IPS DF 6.9 (cell line): ENCODE measurements at regions not wholly inside any gene's neighbourhood (a gene's known extent, or its start where the extent isn't known, plus 50 kb on each side); places are given as distances from the start of the nearest gene placed in this dataset.
"Not testable (repeated sequence)": the region's sequence is repeated elsewhere in the genome, so short reads cannot be mapped to it uniquely, and the experiment has no call there.

ENCODE experiments used
- DNase-seq: peaks from one replicate; pipeline ENCODE4 v3.0.0-alpha.2; 2013; ENCODE audit warnings: low read depth, low spot score
- H3K27ac ChIP-seq: one replicate; pipeline ENCODE4 v1.5.1; 2013; ENCODE audit warnings: low read length, control low read depth
- H3K27me3 ChIP-seq: 2 replicates; pipeline ENCODE4 v1.6.1; 2013; ENCODE audit warnings: mild to moderate bottlenecking, low read length; ENCODE audit not compliant: control insufficient read depth, insufficient read depth
- H3K36me3 ChIP-seq: 2 replicates; pipeline ENCODE4 v1.6.1; 2013; ENCODE audit warnings: low read length; ENCODE audit not compliant: control insufficient read depth, insufficient read depth
- H3K4me1 ChIP-seq: 2 replicates; pipeline ENCODE4 v1.6.1; 2013; ENCODE audit warnings: low read length; ENCODE audit not compliant: control insufficient read depth, insufficient read depth
- H3K4me3 ChIP-seq: 2 replicates; pipeline ENCODE4 v1.5.1; 2013; ENCODE audit warnings: mild to moderate bottlenecking, low read length
- H3K9me3 ChIP-seq: 2 replicates; pipeline ENCODE4 v1.6.1; 2013; ENCODE audit warnings: low read length, inconsistent platforms; ENCODE audit not compliant: control insufficient read depth, insufficient read depth
- WGBS: extraction: QIAGEN DNeasy Blood & Tissue Kit; methylation state at CpG from one replicate; pipeline ENCODE4 v1.1.7; 2013; ENCODE audit warnings: mixed read lengths, missing lambda C conversion rate; ENCODE audit not compliant: insufficient read length, insufficient coverage; 5-methylcytosine and 5-hydroxymethylcytosine counted together

GRCh38 chr13:43968943-43969690 lies 89.4 kb downstream of the LACC1 start:
- H3K27ac ChIP-seq, DNase-seq, H3K4me1 ChIP-seq, H3K36me3 ChIP-seq, H3K4me3 ChIP-seq, H3K9me3 ChIP-seq, H3K27me3 ChIP-seq: not testable (repeated sequence)
- no CpG with 5 or more reads among the region's 33 CpGs for WGBS

- not testable (repeated sequence) for H3K27ac ChIP-seq, H3K36me3 ChIP-seq, H3K4me1 ChIP-seq, DNase-seq, H3K9me3 ChIP-seq, H3K4me3 ChIP-seq, H3K27me3 ChIP-seq
- WGBS, result no CpG with 5 or more reads among the region's 27 CpGs
Measured at GRCh38 chr13:43969919-43970318, 90.2 kb downstream of the LACC1 start.

- not testable (repeated sequence) for H3K4me1 ChIP-seq, H3K9me3 ChIP-seq, H3K27me3 ChIP-seq, DNase-seq, H3K36me3 ChIP-seq, H3K27ac ChIP-seq, H3K4me3 ChIP-seq
- WGBS, result no CpG with 5 or more reads among the region's 36 CpGs
Measured at GRCh38 chr13:43970520-43971242, 91.0 kb downstream of the LACC1 start.

DNA sequence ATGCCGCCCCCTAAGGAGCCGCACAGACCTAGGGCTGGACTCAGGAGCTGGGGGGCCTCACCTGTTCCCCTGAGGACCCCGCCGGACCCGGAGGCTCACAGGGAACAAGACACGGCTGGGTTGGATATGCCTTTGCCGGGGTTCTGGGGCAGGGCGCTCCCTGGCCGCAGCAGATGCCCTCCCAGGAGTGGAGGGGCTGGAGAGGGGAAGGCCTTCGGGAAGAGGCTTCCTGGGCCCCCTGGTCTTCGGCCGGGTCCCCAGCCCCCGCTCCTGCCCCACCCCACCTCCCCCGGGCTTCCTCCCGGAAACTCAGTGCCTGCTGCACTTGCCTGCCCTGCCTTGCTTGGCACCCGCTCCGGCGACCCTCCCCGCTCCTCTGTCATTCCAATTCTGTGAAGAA lies 91.6 kb downstream of the LACC1 start:
- not testable (repeated sequence) for H3K4me3 ChIP-seq, H3K4me1 ChIP-seq, H3K9me3 ChIP-seq, H3K27ac ChIP-seq, DNase-seq, H3K27me3 ChIP-seq, H3K36me3 ChIP-seq
- WGBS, result no CpG with 5 or more reads among the region's 19 CpGs

- H3K9me3 ChIP-seq, result no peaks in the 10 kb centered on the region
- no peak overlapping the region for H3K4me3 ChIP-seq
- no peaks in the 10 kb centered on the region for H3K4me1 ChIP-seq
- no CpG with 5 or more reads among the region's 1 CpG for WGBS
- no peak overlapping the region for H3K27ac ChIP-seq
- H3K27me3 ChIP-seq, result no peaks in the 10 kb centered on the region
- no peaks in the 10 kb centered on the region for H3K36me3 ChIP-seq
- DNase-seq, result no peak
Measured at GRCh38 chr13:43977911-43978310, 98.2 kb downstream of the LACC1 start.

GRCh38 chr13:43978688-43979087 lies 99.0 kb downstream of the LACC1 start:
- Histone ChIP-seq H3K4me1 (no peaks in the 10 kb centered on the region), H3K27ac (no peak overlapping the region), H3K9me3 (no peaks in the 10 kb centered on the region), H3K36me3 (no peaks in the 10 kb centered on the region), H3K27me3 (no peaks in the 10 kb centered on the region), H3K4me3 (no peak overlapping the region)
- no peak for DNase-seq
- no CpG with 5 or more reads among the region's 5 CpGs for WGBS

GRCh38 chr13:43979492-43979891 lies 99.8 kb downstream of the LACC1 start:
- Histone ChIP-seq H3K27ac (no peak overlapping the region), H3K4me3 (no peak overlapping the region), H3K9me3 (no peaks in the 10 kb centered on the region), H3K36me3 (no peaks in the 10 kb centered on the region), H3K27me3 (no peaks in the 10 kb centered on the region), H3K4me1 (no peaks in the 10 kb centered on the region)
- DNase-seq, result no peak
- WGBS, result no CpG with 5 or more reads among the region's 2 CpGs

- H3K36me3 ChIP-seq, result no peaks in the 10 kb centered on the region
- H3K4me3 ChIP-seq, result no peak overlapping the region
- no peaks in the 10 kb centered on the region for H3K4me1 ChIP-seq
- no peaks in the 10 kb centered on the region for H3K9me3 ChIP-seq
- no peak overlapping the region for H3K27ac ChIP-seq
- no peak for DNase-seq
- H3K27me3 ChIP-seq, result no peaks in the 10 kb centered on the region
- WGBS, result no CpG with 5 or more reads among the region's 1 CpG
Measured at GRCh38 chr13:43980587-43980986, 100.9 kb downstream of the LACC1 start.

DNA sequence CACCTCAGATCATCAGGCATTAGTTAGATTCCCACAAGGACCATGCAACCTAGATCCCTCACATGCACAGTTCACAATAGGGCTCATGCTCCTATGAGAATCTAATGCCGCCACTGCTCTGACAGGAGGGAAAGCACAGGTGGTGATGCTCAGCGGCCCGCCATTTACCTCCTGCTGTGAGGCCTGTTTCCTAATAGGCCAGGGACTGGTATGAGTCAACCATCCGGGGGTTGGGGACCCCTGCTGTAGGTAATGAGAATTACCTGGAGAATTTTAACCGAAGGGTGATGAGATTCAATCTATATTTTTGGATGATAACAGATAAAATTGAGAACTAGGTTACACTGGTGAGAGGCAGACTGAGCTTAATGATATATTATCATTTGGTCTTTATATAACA lies 101.4 kb downstream of the LACC1 start:
- no peaks in the 10 kb centered on the region for H3K36me3 ChIP-seq
- H3K4me1 ChIP-seq, result no peaks in the 10 kb centered on the region
- no CpG with 5 or more reads among the region's 5 CpGs for WGBS
- no peak overlapping the region for H3K4me3 ChIP-seq
- H3K27ac ChIP-seq, result no peak overlapping the region
- DNase-seq, result peak; percentile 13
- no peaks in the 10 kb centered on the region for H3K9me3 ChIP-seq
- H3K27me3 ChIP-seq, result no peaks in the 10 kb centered on the region

DNA sequence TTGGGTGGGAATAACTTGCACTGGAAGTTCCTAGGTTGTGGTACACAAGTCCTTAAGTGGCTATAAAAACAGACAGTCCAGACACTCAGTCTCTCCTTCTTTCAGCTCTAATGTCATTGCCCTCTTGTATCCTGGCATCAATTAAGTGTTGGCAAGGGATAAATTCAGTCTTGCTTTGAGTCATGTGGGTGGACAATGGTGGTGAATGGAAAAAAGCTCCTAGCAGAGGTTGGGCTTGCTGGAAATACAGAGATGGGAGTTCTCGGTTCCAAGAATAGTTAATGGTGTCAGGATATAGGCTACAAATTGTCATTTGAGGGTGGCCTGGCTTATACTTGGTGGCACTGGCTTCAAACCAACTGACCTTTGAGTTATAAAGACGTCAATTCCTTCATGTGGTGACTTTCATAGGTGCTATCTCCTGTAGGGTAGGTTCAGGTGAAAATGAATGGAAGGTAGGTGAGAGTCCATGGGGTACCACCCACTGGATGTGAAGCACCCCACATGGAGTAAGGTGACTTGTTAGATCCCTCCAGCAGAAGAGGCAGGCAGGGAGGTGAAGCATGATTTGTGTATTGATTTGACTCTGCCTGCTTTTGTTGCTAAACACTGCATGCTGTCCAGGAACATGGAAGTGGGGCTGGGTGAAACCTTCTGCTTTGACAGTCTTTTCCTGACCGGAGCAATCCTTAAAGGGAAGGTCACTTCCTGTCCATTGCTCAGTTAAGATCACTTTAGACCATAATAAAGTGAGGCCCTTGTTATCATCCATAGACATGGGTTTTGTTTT lies 102.0 kb downstream of the LACC1 start:
- Histone ChIP-seq H3K4me1 (no peaks in the 10 kb centered on the region), H3K27ac (no peak overlapping the region), H3K27me3 (no peaks in the 10 kb centered on the region), H3K9me3 (no peaks in the 10 kb centered on the region), H3K4me3 (no peak overlapping the region), H3K36me3 (no peaks in the 10 kb centered on the region)
- DNase-seq, result no peak
- WGBS, result no CpG with 5 or more reads among the region's 3 CpGs
